DOHH2 (cell line): ENCODE measurements at regions not wholly inside any gene's neighbourhood (a gene's known extent, or its start where the extent isn't known, plus 50 kb on each side); places are given as distances from the start of the nearest gene placed in this dataset.

Source experiments
- CTCF ChIP-seq: fragments of 200-600 bp; sonication (generic); IDR thresholded peaks from one replicate; pipeline ENCODE4 v1.5.1; 2014; ENCODE audit warnings: antibody characterized with exemption, mild to moderate bottlenecking, low read depth, low read length; ENCODE audit not compliant: poor library complexity, severe bottlenecking
- EZH2phosphoT487 ChIP-seq: fragments of 200-600 bp; sonication (generic); IDR thresholded peaks from 2 replicates; pipeline ENCODE4 v1.6.1; 2017; ENCODE audit warnings: borderline replicate concordance, mild to moderate bottlenecking, antibody characterized with exemption, low read length, moderate library complexity, mixed read lengths

- no peak for TF ChIP-seq CTCF
- TF ChIP-seq EZH2phosphoT487, result no peak
These were observed 135.5 kb upstream of the PHACTR3 start for GRCh38 chr20:59468831-59469230.
